ENCODE measurements at regions not wholly inside any gene's neighbourhood (a gene's known extent, or its start where the extent isn't known, plus 50 kb on each side); places are given as distances from the start of the nearest gene placed in this dataset.

DNA sequence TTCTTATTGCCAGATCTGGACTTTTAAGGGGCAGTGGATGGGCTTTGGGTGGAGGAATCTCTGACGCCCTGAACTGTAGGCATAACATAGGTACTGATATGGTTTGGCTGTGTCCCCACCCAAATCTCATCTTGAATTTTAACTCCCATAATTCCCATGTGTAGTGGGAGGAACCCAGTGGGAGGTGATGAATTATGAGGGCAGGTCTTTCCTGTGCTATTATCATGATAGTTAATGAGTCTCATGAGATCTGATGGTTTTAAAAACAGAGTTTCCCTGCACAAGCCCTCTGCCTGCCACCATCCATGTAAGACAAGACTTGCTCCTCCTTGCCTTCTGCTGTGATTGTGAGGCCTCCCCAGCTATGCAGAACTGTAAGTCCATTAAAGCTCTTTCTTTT, 160.0 kb upstream of the CRY1 start:
- TF ChIP-seq POLR2A (IDR thresholded peaks at IDR 0.05) (no peak), POLR2AphosphoS5 (IDR thresholded peaks at IDR 0.05) (no peak)
- TF ChIP-seq, protein P1, sequence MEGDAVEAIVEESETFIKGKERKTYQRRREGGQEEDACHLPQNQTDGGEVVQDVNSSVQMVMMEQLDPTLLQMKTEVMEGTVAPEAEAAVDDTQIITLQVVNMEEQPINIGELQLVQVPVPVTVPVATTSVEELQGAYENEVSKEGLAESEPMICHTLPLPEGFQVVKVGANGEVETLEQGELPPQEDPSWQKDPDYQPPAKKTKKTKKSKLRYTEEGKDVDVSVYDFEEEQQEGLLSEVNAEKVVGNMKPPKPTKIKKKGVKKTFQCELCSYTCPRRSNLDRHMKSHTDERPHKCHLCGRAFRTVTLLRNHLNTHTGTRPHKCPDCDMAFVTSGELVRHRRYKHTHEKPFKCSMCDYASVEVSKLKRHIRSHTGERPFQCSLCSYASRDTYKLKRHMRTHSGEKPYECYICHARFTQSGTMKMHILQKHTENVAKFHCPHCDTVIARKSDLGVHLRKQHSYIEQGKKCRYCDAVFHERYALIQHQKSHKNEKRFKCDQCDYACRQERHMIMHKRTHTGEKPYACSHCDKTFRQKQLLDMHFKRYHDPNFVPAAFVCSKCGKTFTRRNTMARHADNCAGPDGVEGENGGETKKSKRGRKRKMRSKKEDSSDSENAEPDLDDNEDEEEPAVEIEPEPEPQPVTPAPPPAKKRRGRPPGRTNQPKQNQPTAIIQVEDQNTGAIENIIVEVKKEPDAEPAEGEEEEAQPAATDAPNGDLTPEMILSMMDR (IDR thresholded peaks at IDR 0.05), result no peak
